GM23338 (cell line): ENCODE measurements at regions not wholly inside any gene's neighbourhood (a gene's known extent, or its start where the extent isn't known, plus 50 kb on each side); places are given as distances from the start of the nearest gene placed in this dataset.

ENCODE experiments used
- CTCF ChIP-seq, 2 experiments: fragments of 200-600 bp in 1 of 2; sonication (generic) in 1 of 2; conservative IDR thresholded peaks; 2 replicates each; pipeline versions ENCODE4 v1.5.1 to v1.6.1; 2016 to 2017; ENCODE audit warnings: antibody characterized with exemption in 2 of 2, low read depth in 2 of 2, mild to moderate bottlenecking in 2 of 2, moderate library complexity in 1 of 2
- ETS1 ChIP-seq: IDR thresholded peaks from 2 replicates; pipeline ENCODE4 v1.6.1; 2016; ENCODE audit warnings: antibody characterized with exemption
- EZH2 ChIP-seq: fragments of 200-600 bp; sonication (generic); IDR thresholded peaks from one replicate; pipeline ENCODE4 v1.8.0; 2017; ENCODE audit warnings: antibody characterized with exemption, mild to moderate bottlenecking, low read depth; ENCODE audit not compliant: unreplicated experiment
- JUNB ChIP-seq: IDR thresholded peaks from one replicate; pipeline ENCODE4 v1.6.1; 2016; ENCODE audit warnings: antibody characterized with exemption; ENCODE audit not compliant: unreplicated experiment
- POLR2AphosphoS5 ChIP-seq: IDR thresholded peaks from 2 replicates; pipeline ENCODE4 v1.6.1; 2016; ENCODE audit warnings: antibody characterized with exemption, low read depth

- no peak for TF ChIP-seq CTCF (conservative IDR thresholded peaks at IDR 0.05; ENCODE audit: low read depth in 2 of 2)
- TF ChIP-seq EZH2 = no peak
- no peak for TF ChIP-seq POLR2AphosphoS5
- TF ChIP-seq JUNB = no peak
- no peak for TF ChIP-seq ETS1
Measured at GRCh38 chr15:99493461-99493860, 72.3 kb upstream of the MEF2A start.
